ENCODE measurements at regions not wholly inside any gene's neighbourhood (a gene's known extent, or its start where the extent isn't known, plus 50 kb on each side); places are given as distances from the start of the nearest gene placed in this dataset.

- no peak for TF ChIP-seq CTCF (IDR thresholded peaks at IDR 0.05; ENCODE audit: control extremely low read depth, extremely low read depth, low read depth, missing control alignments)
- no peak for DNase-seq (ENCODE audit: extremely low spot score)
- POLR2A ChIA-PET = no interaction called here
- CTCF ChIA-PET = interaction anchor here (1.0 kb wide), 1 partner anchor 19 kb away, joined by 3 read pairs; no protein-coding TSS in a partner anchor
Observed at GRCh38 chr9:38192731-38193265, 123.8 kb upstream of the SHB start.

GRCh38 chr9:38186404-38187115 is 117.5 kb upstream of the SHB start:
- POLR2A ChIA-PET = no interaction called here
- CTCF ChIA-PET = interaction anchor here (1.2 to 1.3 kb wide), 2 partner anchors 42 to 65 kb away, joined by 3 to 4 read pairs; no protein-coding TSS in a partner anchor
- TF ChIP-seq CTCF (IDR thresholded peaks at IDR 0.05; ENCODE audit: control extremely low read depth, extremely low read depth, low read depth, missing control alignments) = no peak
- no peak for DNase-seq (ENCODE audit: extremely low spot score)

GRCh38 chr9:38185647-38186403 is 116.8 kb upstream of the SHB start:
- POLR2A ChIA-PET = no interaction called here
- no peak for DNase-seq (ENCODE audit: extremely low spot score)
- TF ChIP-seq CTCF (IDR thresholded peaks at IDR 0.05; ENCODE audit: control extremely low read depth, extremely low read depth, low read depth, missing control alignments) = no peak
- CTCF ChIA-PET = interaction anchor here (1.2 to 1.3 kb wide), 2 partner anchors 43 to 64 kb away, joined by 3 to 4 read pairs; no protein-coding TSS in a partner anchor

GRCh38 chr9:38183994-38184568 is 115.1 kb upstream of the SHB start:
- ChIA-PET CTCF (interaction anchor here (1.5 to 1.7 kb wide), 2 partner anchors 21 to 24 kb away, joined by 4 to 6 read pairs; no protein-coding TSS in a partner anchor), POLR2A (no interaction called here)
- DNase-seq (ENCODE audit: extremely low spot score) = no peak
- no peak for TF ChIP-seq CTCF (IDR thresholded peaks at IDR 0.05; ENCODE audit: control extremely low read depth, extremely low read depth, low read depth, missing control alignments)

GRCh38 chr9:38182321-38182720 is 113.3 kb upstream of the SHB start:
- ChIA-PET CTCF (no interaction called here), POLR2A (no interaction called here)
- no peak for TF ChIP-seq CTCF (IDR thresholded peaks at IDR 0.05; ENCODE audit: control extremely low read depth, extremely low read depth, low read depth, missing control alignments)
- DNase-seq (ENCODE audit: extremely low spot score) = no peak

- CTCF ChIA-PET = no interaction called here
- POLR2A ChIA-PET = no interaction called here
- no peak for DNase-seq (ENCODE audit: extremely low spot score)
- TF ChIP-seq CTCF (IDR thresholded peaks at IDR 0.05; ENCODE audit: control extremely low read depth, extremely low read depth, low read depth, missing control alignments) = no peak
Observed at GRCh38 chr9:38181866-38182265, 112.8 kb upstream of the SHB start.

Measured in GM10248 (cell line).